HK-2 (cell line): ENCODE measurements at regions not wholly inside any gene's neighbourhood (a gene's known extent, or its start where the extent isn't known, plus 50 kb on each side); places are given as distances from the start of the nearest gene placed in this dataset.
A peak's percentile ranks its signal among the peaks of the same experiment; 100 is the strongest.
"Not testable (repeated sequence)": the region's sequence is repeated elsewhere in the genome, so short reads cannot be mapped to it uniquely, and the experiment has no call there.

Experiments
- DNase-seq: peaks from one replicate; pipeline ENCODE4 v3.0.0-alpha.2; 2018; ENCODE audit not compliant: unreplicated experiment

GRCh38 chr10:29828440-29828894 lies 193.7 kb upstream of the SVIL start:
- no peak for DNase-seq

GRCh38 chr10:29827512-29827911 lies 192.7 kb upstream of the SVIL start:
- DNase-seq: no peak

GRCh38 chr10:29826801-29827450 lies 192.2 kb upstream of the SVIL start:
- DNase-seq: no peak

GRCh38 chr10:29826221-29826620 lies 191.4 kb upstream of the SVIL start:
- DNase-seq: no peak

- DNase-seq: no peak
Measured at GRCh38 chr10:29823553-29824080, 188.8 kb upstream of the SVIL start.

GRCh38 chr10:29820890-29821461 lies 186.2 kb upstream of the SVIL start:
- no peak for DNase-seq

GRCh38 chr10:29816801-29817558 lies 182.2 kb upstream of the SVIL start:
- DNase-seq: no peak

GRCh38 chr10:29815572-29815971 lies 180.8 kb upstream of the SVIL start:
- no peak for DNase-seq

- DNase-seq: no peak
Measured at GRCh38 chr10:29811751-29812427, 177.1 kb upstream of the SVIL start.

GRCh38 chr10:29810816-29811215 lies 176.0 kb upstream of the SVIL start:
- DNase-seq: no peak

GRCh38 chr10:29810231-29810630 lies 175.5 kb upstream of the SVIL start:
- not testable (repeated sequence) for DNase-seq

- DNase-seq: no peak
Measured at GRCh38 chr10:29809383-29809782, 174.6 kb upstream of the SVIL start.

GRCh38 chr10:29807163-29807806 lies 172.5 kb upstream of the SVIL start:
- DNase-seq: peak; percentile 20

- DNase-seq: no peak
Measured at GRCh38 chr10:29806350-29806788, 171.6 kb upstream of the SVIL start.

GRCh38 chr10:29805134-29805723 lies 170.5 kb upstream of the SVIL start:
- no peak for DNase-seq

- peak; percentile 60 for DNase-seq
Measured at GRCh38 chr10:29804025-29804852, 169.5 kb upstream of the SVIL start.

- no peak for DNase-seq
Measured at GRCh38 chr10:29802171-29802570, 167.4 kb upstream of the SVIL start.

- no peak for DNase-seq
Measured at GRCh38 chr10:29798921-29799690, 164.3 kb upstream of the SVIL start.

GRCh38 chr10:29797616-29798015 lies 162.8 kb upstream of the SVIL start:
- no peak for DNase-seq

GRCh38 chr10:29795850-29796249 lies 161.1 kb upstream of the SVIL start:
- DNase-seq: no peak
